ENCODE measurements at regions not wholly inside any gene's neighbourhood (a gene's known extent, or its start where the extent isn't known, plus 50 kb on each side); places are given as distances from the start of the nearest gene placed in this dataset.
"Not testable (repeated sequence)": the region's sequence is repeated elsewhere in the genome, so short reads cannot be mapped to it uniquely, and the experiment has no call there.

DNA sequence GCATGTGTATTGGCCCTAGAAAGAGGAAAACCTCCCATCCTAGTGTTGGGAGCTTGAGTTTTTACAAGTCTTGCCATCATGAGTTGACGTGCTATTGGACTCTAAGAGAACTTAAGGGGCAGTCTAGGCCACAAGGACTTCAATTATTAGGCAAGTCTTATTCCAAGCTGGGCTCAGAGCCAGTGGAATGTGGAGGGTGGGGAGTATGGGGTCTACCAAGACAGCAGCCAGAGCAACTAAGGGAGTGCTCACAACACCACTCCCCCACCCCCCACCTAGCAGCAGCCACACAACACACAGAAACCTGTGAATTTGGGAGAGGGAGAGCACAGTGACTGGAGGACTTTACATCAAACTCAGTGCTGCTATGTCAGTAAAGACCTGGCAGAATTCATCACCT, 1625.6 kb downstream of the SPATA31A7 start:
- not testable (repeated sequence) for H3K27ac Mint-ChIP-seq; H3K4me1 Mint-ChIP-seq; H3K36me3 Mint-ChIP-seq (ENCODE audit: low read depth); DNase-seq; H3K9me3 ChIP-seq (ENCODE audit: control insufficient read depth, low read length, poor library complexity, severe bottlenecking); ATAC-seq; H3K4me3 Mint-ChIP-seq
- H3K27me3 Mint-ChIP-seq: peaks cover 29% of the 10 kb centered on the region

DNA sequence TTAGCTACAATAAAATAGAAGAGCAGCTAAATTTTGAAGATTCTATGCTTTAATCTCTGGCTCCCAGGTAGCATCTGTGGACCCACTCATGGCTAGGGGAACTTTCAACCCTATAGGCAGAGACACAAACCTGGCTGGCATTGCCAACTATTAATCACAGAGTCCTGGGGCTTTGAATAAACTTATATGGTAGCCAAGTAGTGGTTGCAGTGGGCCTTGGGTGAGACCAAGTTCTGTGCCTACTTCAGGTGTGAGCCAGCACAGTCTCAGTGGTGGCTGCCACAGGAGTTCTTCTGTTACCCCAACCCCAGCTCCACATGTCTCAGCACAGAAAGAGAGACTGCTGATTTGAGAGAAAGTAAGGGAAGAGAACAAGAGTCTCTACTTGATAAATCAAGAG, 1626.5 kb downstream of the SPATA31A7 start:
- H3K27ac Mint-ChIP-seq; H3K4me3 Mint-ChIP-seq; ATAC-seq; H3K4me1 Mint-ChIP-seq; H3K9me3 ChIP-seq (ENCODE audit: control insufficient read depth, low read length, poor library complexity, severe bottlenecking); DNase-seq; H3K36me3 Mint-ChIP-seq (ENCODE audit: low read depth): not testable (repeated sequence)
- H3K27me3 Mint-ChIP-seq: peaks cover 23% of the 10 kb centered on the region

- H3K27ac Mint-ChIP-seq; DNase-seq; H3K4me3 Mint-ChIP-seq; H3K9me3 ChIP-seq (ENCODE audit: control insufficient read depth, low read length, poor library complexity, severe bottlenecking); H3K36me3 Mint-ChIP-seq (ENCODE audit: low read depth); H3K4me1 Mint-ChIP-seq; ATAC-seq: not testable (repeated sequence)
- H3K27me3 Mint-ChIP-seq: peaks cover 23% of the 10 kb centered on the region
Measured at GRCh38 chr9:62817214-62817613, 1627.4 kb downstream of the SPATA31A7 start.

GRCh38 chr9:62822185-62822584, 1632.3 kb downstream of the SPATA31A7 start:
- H3K4me1 Mint-ChIP-seq; H3K27me3 Mint-ChIP-seq; DNase-seq; H3K27ac Mint-ChIP-seq; ATAC-seq; H3K4me3 Mint-ChIP-seq; H3K36me3 Mint-ChIP-seq (ENCODE audit: low read depth); H3K9me3 ChIP-seq (ENCODE audit: control insufficient read depth, low read length, poor library complexity, severe bottlenecking): not testable (repeated sequence)

GRCh38 chr9:62827957-62828907, 1638.4 kb downstream of the SPATA31A7 start:
- not testable (repeated sequence) for H3K4me1 Mint-ChIP-seq; H3K9me3 ChIP-seq (ENCODE audit: control insufficient read depth, low read length, poor library complexity, severe bottlenecking); H3K27me3 Mint-ChIP-seq; H3K4me3 Mint-ChIP-seq; ATAC-seq; H3K36me3 Mint-ChIP-seq (ENCODE audit: low read depth); DNase-seq; H3K27ac Mint-ChIP-seq

DNA sequence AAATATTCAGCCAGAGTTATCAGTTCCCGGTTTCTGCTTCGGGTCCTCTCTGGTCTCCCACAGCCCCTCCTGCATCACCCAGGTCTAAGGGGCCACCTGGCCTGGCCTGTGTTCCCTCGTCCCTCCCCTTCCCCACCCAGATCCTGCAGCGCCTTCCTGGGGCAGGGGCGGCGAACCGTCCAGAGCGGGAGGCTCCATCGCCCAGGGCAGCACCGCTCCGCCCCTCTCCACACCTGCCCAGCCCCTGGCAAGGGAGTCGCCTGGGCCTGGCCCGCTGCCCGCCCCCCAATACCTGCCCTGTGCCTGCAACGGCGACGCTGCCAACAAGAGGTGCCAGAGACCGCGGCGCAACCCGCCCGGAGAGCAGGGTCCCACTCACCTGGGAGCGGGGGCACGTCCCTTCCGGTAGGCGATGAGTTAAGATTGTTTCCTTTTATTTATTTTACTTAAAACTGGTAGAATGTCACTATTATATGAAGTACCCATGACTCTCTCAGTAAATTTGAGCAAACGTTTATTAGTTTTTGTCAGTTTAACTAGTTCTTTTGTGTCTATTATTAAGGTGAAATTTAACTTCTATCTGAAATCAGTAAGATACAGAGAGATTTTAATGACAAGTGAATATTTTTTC, 1641.1 kb downstream of the SPATA31A7 start:
- not testable (repeated sequence) for H3K27me3 Mint-ChIP-seq; H3K4me3 Mint-ChIP-seq; H3K27ac Mint-ChIP-seq; H3K9me3 ChIP-seq (ENCODE audit: control insufficient read depth, low read length, poor library complexity, severe bottlenecking); H3K4me1 Mint-ChIP-seq; DNase-seq; H3K36me3 Mint-ChIP-seq (ENCODE audit: low read depth); ATAC-seq

GRCh38 chr9:62833323-62834200, 1643.7 kb downstream of the SPATA31A7 start:
- H3K9me3 ChIP-seq (ENCODE audit: control insufficient read depth, low read length, poor library complexity, severe bottlenecking); H3K4me1 Mint-ChIP-seq; DNase-seq; H3K36me3 Mint-ChIP-seq (ENCODE audit: low read depth); ATAC-seq; H3K27me3 Mint-ChIP-seq; H3K27ac Mint-ChIP-seq; H3K4me3 Mint-ChIP-seq: not testable (repeated sequence)

DNA sequence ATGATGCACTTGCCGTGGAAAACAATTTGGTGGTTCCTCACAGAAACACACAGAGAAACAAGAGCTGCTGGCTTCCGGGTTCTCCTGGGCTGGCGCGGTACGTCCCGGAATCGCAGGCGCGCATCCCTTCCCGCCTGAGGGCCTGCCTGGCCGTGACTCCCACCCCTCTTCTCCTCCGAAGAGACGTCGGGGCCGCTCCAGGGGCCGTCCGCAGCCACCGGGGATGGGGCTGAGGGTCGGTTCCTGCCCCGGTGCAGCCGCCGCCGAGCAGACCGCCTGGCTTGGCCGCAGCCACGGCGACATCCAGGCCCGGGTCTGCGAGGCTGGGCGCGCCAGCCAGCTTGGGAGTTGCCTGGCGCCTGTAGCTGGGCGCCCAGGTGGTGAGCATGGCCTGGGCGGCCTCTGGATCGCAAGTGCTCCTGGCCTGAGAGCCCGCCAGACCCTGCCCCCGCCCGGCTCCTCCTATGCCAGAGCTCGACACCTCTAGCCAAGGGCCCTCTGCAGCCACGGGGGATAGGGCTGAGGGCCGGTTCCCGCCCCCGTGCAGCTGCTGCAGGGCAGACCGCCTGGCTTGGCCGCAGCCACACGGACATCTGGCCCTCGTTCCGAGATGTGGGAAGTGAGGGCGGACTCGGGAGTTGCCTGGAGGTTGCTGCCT, 1647.5 kb downstream of the SPATA31A7 start:
- not testable (repeated sequence) for DNase-seq; H3K9me3 ChIP-seq (ENCODE audit: control insufficient read depth, low read length, poor library complexity, severe bottlenecking); ATAC-seq; H3K27me3 Mint-ChIP-seq; H3K4me1 Mint-ChIP-seq; H3K27ac Mint-ChIP-seq; H3K36me3 Mint-ChIP-seq (ENCODE audit: low read depth); H3K4me3 Mint-ChIP-seq

DNA sequence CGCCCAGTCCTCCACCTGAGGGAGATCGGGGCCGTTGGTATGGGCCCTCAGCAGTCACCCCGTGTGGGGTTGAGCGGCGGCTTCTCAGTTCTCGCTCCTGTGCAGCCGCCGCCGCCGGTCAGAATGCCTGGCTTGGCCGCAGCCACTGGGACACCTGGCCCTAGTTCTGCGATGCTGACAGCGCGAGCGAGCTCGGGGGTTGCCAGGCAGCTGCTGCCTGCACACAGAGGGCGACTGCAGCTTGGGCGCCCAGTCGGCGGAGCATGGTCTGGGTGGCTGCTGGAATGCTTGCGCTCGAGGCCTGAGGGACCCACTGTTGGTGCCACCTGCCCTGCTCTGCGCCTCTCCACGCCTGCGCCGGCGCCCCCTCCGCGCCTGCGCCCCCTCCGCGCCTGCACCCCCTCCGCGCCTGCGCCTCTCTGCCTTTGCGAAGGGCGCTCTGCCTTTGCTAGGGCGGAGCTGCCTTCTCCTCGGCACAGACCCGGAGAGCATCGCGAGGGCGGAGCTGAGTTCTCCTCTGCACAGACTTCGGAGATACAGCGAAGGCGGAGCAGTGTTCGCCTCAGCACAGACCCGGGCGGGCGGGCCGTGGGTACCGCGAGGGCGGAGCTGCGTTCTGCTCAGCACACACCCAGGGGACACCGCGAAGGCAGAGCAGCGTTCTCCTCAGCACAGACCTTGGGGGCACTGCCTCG, 1648.3 kb downstream of the SPATA31A7 start:
- H3K9me3 ChIP-seq (ENCODE audit: control insufficient read depth, low read length, poor library complexity, severe bottlenecking); H3K27me3 Mint-ChIP-seq; H3K4me1 Mint-ChIP-seq; H3K36me3 Mint-ChIP-seq (ENCODE audit: low read depth): not testable (repeated sequence)
- peak overlapping the region; percentile 87 for H3K4me3 Mint-ChIP-seq
- peak; percentile 71 to 89 (median 84) for DNase-seq
- peak overlapping the region; percentile 70 for H3K27ac Mint-ChIP-seq
- ATAC-seq: peak; percentile 98

DNA sequence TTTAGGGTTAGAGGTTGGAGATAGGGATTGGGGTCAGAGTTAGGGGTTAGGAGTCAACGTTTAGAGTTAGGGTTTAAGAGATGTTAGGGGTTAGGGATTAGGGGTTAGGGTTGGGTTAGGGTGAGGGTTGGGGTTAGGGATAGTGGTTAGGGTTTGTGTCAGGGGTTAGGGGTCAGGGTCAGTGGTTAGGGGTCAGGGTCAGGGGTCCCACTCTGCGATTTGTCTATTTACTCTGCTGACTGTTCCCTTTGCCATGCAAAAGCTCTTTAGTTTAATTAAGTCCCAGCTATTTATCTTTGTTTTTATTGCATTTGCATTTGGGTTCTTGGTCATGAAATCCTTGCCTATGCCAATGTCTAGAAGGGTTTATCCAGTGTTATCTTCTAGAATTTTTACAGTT, 1649.3 kb downstream of the SPATA31A7 start:
- not testable (repeated sequence) for H3K36me3 Mint-ChIP-seq (ENCODE audit: low read depth); H3K9me3 ChIP-seq (ENCODE audit: control insufficient read depth, low read length, poor library complexity, severe bottlenecking); H3K4me1 Mint-ChIP-seq; H3K4me3 Mint-ChIP-seq; H3K27ac Mint-ChIP-seq; H3K27me3 Mint-ChIP-seq; ATAC-seq; DNase-seq

DNA sequence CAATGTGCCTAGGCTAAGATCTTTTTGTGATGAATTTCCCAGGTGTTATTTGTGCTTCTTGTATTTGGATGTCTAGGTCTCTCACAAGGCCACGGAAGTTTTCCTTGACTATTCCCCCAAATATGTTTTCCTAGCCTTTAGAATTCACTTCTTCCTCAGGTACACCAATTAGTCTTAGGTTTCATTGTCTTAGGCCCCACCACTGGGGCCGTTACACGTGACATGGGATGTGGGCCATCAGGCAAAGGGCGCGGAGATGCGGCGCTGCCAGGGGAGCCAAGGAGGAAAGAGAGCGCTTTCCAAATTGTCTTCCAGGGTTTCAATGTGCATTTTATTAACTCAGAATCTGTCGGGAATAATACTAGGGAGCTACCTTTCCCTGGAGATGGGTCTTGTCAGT, 1653.3 kb downstream of the SPATA31A7 start:
- not testable (repeated sequence) for H3K36me3 Mint-ChIP-seq (ENCODE audit: low read depth); H3K4me1 Mint-ChIP-seq; H3K4me3 Mint-ChIP-seq; H3K9me3 ChIP-seq (ENCODE audit: control insufficient read depth, low read length, poor library complexity, severe bottlenecking); H3K27me3 Mint-ChIP-seq; DNase-seq; ATAC-seq; H3K27ac Mint-ChIP-seq

DNA sequence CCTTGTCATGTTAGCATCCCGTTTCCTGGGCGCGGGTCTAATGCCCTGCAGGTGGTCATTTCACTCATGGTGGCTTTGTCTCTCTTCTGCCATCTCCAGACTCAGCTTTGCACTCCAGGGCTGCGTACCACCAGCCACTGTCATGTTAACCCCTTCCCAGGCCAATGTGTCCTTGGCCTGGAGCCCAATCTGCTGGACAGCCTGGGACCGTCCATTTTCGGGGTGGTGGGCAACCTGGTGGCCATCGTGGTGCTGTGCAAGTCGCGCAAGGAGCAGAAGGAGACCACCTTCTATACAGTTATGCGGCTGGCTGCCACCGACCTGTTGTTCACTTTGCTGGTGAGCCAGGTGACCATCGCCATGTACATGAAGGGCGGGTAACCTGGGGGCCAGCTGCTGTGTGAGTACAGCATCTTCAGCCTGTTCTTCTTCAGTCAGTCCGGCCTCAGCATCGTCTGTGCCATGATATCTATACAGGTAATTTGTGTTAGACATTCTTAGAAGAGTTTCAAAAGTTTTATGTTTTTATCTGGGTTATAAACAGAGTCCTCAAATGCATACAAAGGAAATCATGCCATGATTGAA, 1654.0 kb downstream of the SPATA31A7 start:
- not testable (repeated sequence) for H3K27me3 Mint-ChIP-seq

More for the DNA sequence above, 1654.0 kb downstream of the SPATA31A7 start:
- not testable (repeated sequence) for H3K36me3 Mint-ChIP-seq (ENCODE audit: low read depth); H3K9me3 ChIP-seq (ENCODE audit: control insufficient read depth, low read length, poor library complexity, severe bottlenecking); H3K4me3 Mint-ChIP-seq; ATAC-seq; H3K4me1 Mint-ChIP-seq; DNase-seq; H3K27ac Mint-ChIP-seq
